ENCODE measurements at regions not wholly inside any gene's neighbourhood (a gene's known extent, or its start where the extent isn't known, plus 50 kb on each side); places are given as distances from the start of the nearest gene placed in this dataset.

GRCh38 chr2:43007901-43008300 lies 215.5 kb upstream of the HAAO start:
- Histone ChIP-seq H3K4me1 (ENCODE audit: control insufficient read depth, extremely low read depth, insufficient read depth, low read length) (peaks cover 15% of the 10 kb centered on the region), H3K9ac (ENCODE audit: control insufficient read depth, extremely low read depth, insufficient read depth, low read length) (no peak overlapping the region), H3K36me3 (ENCODE audit: control insufficient read depth in 2 of 2, extremely low read depth in 1 of 2, insufficient read depth in 2 of 2, low read length in 2 of 2) (peaks cover 0 to 1% of the 10 kb centered on the region in 2 experiments), H3K79me2 (ENCODE audit: control insufficient read depth, insufficient read depth, low read length) (no peaks in the 10 kb centered on the region), H3K4me2 (ENCODE audit: control insufficient read depth, extremely low read depth, insufficient read depth, low read depth, low read length) (no peak overlapping the region), H4K20me1 (ENCODE audit: control insufficient read depth, extremely low read depth, insufficient read depth, low read length) (no peaks in the 10 kb centered on the region), H3K9me1 (ENCODE audit: control insufficient read depth, extremely low read depth, insufficient read depth, low read length) (no peaks in the 10 kb centered on the region), H3K27ac (ENCODE audit: control insufficient read depth, insufficient read depth, low read length) (no peak overlapping the region), H3K27me3 (ENCODE audit: control insufficient read depth, extremely low read depth, insufficient read depth, low read length) (no peaks in the 10 kb centered on the region), H3K4me3 (ENCODE audit: control insufficient read depth in 2 of 3, extremely low read depth in 1 of 3, insufficient read depth in 2 of 3, low read depth in 1 of 3, low read length in 3 of 3) (no peak overlapping the region), H2AFZ (ENCODE audit: control insufficient read depth, low read length) (no peak overlapping the region), H3K9me3 (ENCODE audit: control insufficient read depth, low read depth, low read length) (no peaks in the 10 kb centered on the region)
- DNase-seq (ENCODE audit: low read depth, low spot score) = no peak
- TF ChIP-seq EZH2 (IDR thresholded peaks at IDR 0.05; ENCODE audit: low read length) = no peak
- no peak for TF ChIP-seq CTCF (optimal IDR thresholded peaks at IDR 0.05 in 1 of 3, IDR thresholded peaks at IDR 0.05 in 1 of 3, conservative IDR thresholded peaks at IDR 0.05 in 1 of 3; ENCODE audit: extremely low read depth in 1 of 3, insufficient read depth in 2 of 3, low read length in 3 of 3)
- dilution Hi-C loops (cut with MboI; ENCODE audit: extremely low pct_ligation_motif_present, low sequenced_read_pairs) = no loop called here
- FAIRE-seq = no peak

- Histone ChIP-seq H3K27ac (ENCODE audit: control insufficient read depth, insufficient read depth, low read length) (no peak overlapping the region), H3K27me3 (ENCODE audit: control insufficient read depth, extremely low read depth, insufficient read depth, low read length) (no peaks in the 10 kb centered on the region)
- TF ChIP-seq EZH2 (IDR thresholded peaks at IDR 0.05; ENCODE audit: low read length) (no peak), CTCF (optimal IDR thresholded peaks at IDR 0.05 in 1 of 3, IDR thresholded peaks at IDR 0.05 in 1 of 3, conservative IDR thresholded peaks at IDR 0.05 in 1 of 3; ENCODE audit: extremely low read depth in 1 of 3, insufficient read depth in 2 of 3, low read length in 3 of 3) (no peak)
These were observed 214.6 kb upstream of the HAAO start for GRCh38 chr2:43006834-43007543.

More at GRCh38 chr2:43006834-43007543, 214.6 kb upstream of the HAAO start:
- Histone ChIP-seq H3K4me3 (ENCODE audit: control insufficient read depth in 2 of 3, extremely low read depth in 1 of 3, insufficient read depth in 2 of 3, low read depth in 1 of 3, low read length in 3 of 3) (no peak overlapping the region), H3K4me1 (ENCODE audit: control insufficient read depth, extremely low read depth, insufficient read depth, low read length) (peaks cover 15% of the 10 kb centered on the region), H2AFZ (ENCODE audit: control insufficient read depth, low read length) (no peak overlapping the region), H3K9me1 (ENCODE audit: control insufficient read depth, extremely low read depth, insufficient read depth, low read length) (no peaks in the 10 kb centered on the region), H3K9me3 (ENCODE audit: control insufficient read depth, low read depth, low read length) (no peaks in the 10 kb centered on the region), H4K20me1 (ENCODE audit: control insufficient read depth, extremely low read depth, insufficient read depth, low read length) (no peaks in the 10 kb centered on the region), H3K9ac (ENCODE audit: control insufficient read depth, extremely low read depth, insufficient read depth, low read length) (no peak overlapping the region), H3K4me2 (ENCODE audit: control insufficient read depth, extremely low read depth, insufficient read depth, low read depth, low read length) (no peak overlapping the region), H3K79me2 (ENCODE audit: control insufficient read depth, insufficient read depth, low read length) (no peaks in the 10 kb centered on the region), H3K36me3 (ENCODE audit: control insufficient read depth in 2 of 2, extremely low read depth in 1 of 2, insufficient read depth in 2 of 2, low read length in 2 of 2) (peaks cover 0 to 1% of the 10 kb centered on the region in 2 experiments)
- dilution Hi-C loops (cut with MboI; ENCODE audit: extremely low pct_ligation_motif_present, low sequenced_read_pairs) = no loop called here
- FAIRE-seq (no peak), DNase-seq (ENCODE audit: low read depth, low spot score) (no peak)

Data from keratinocyte (primary cell).